HAP-1 (cell line): ENCODE measurements at regions not wholly inside any gene's neighbourhood (a gene's known extent, or its start where the extent isn't known, plus 50 kb on each side); places are given as distances from the start of the nearest gene placed in this dataset.
"Not testable (repeated sequence)": the region's sequence is repeated elsewhere in the genome, so short reads cannot be mapped to it uniquely, and the experiment has no call there.

ENCODE experiments used
- DNase-seq, 2 experiments: peaks; one replicate each; pipeline ENCODE4 v3.0.0-alpha.2; 2016 to 2020; ENCODE audit warnings: low spot score in 2 of 2
- H3K27me3 ChIP-seq: fragments of 250-450 bp; sonication (Bioruptor Pico); 2 replicates; pipeline ENCODE4 v1.5.1; 2020; ENCODE audit warnings: low read depth, mild to moderate bottlenecking, moderate library complexity
- H3K36me3 ChIP-seq: fragments of 250-450 bp; sonication (Bioruptor Pico); replicated peaks from 2 replicates; pipeline ENCODE4 v1.5.1; 2020; ENCODE audit warnings: mild to moderate bottlenecking
- H3K4me1 ChIP-seq: fragments of 250-450 bp; sonication (Bioruptor Pico); 2 replicates; pipeline ENCODE4 v1.5.1; 2020; ENCODE audit warnings: mild to moderate bottlenecking
- H3K4me3 ChIP-seq: fragments of 250-450 bp; sonication (Bioruptor Pico); 2 replicates; pipeline ENCODE4 v1.5.1; 2020; ENCODE audit warnings: mild to moderate bottlenecking, moderate library complexity
- H3K9me3 ChIP-seq: fragments of 250-450 bp; sonication (Bioruptor Pico); 2 replicates; pipeline ENCODE4 v1.5.1; 2020; ENCODE audit warnings: mild to moderate bottlenecking, moderate library complexity
- in situ Hi-C: fragments of 300-500 bp; cut with MboI; formaldehyde crosslinking; loops from 3 replicates; pipeline ENCODE4 v1.14.3; 2020; ENCODE audit warnings: low sequenced_read_pairs, inconsistent platforms, mixed read lengths

GRCh38 chr4:71202705-71203104 lies 136.1 kb upstream of the SLC4A4 start:
- Histone ChIP-seq H3K27me3 (peaks cover 9% of the 10 kb centered on the region; the same call in 1 of the 2 replicates), H3K36me3 (no peaks in the 10 kb centered on the region), H3K4me1 (no peaks in the 10 kb centered on the region), H3K4me3 (no peak overlapping the region), H3K9me3 (no peaks in the 10 kb centered on the region)
- in situ Hi-C loops: no loop called here
- DNase-seq: no peak

- Histone ChIP-seq H3K36me3 (no peaks in the 10 kb centered on the region), H3K4me3 (no peak overlapping the region), H3K4me1 (no peaks in the 10 kb centered on the region), H3K9me3 (no peaks in the 10 kb centered on the region), H3K27me3 (peaks cover 9% of the 10 kb centered on the region; the same call in 1 of the 2 replicates)
- no peak for DNase-seq
- in situ Hi-C loops: no loop called here
These were observed 134.8 kb upstream of the SLC4A4 start for GRCh38 chr4:71204056-71204455.

DNA sequence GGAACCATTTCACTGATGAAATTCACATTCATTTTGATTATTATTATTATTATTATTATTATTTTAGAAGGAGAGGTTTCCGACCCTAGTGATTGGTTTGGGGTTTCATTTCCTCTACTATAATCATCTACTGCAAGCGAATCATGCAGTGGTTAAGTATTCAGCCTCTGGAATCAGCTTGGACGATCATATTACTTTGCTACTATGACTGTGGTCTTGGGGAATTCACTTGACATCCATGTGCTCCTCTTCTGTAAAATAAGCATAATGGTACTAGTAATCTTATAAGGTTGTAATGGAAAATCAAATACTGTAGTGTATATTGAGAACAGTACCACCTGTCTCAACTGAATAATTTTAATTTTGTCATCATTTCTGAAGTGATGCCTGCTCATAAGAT lies 132.1 kb upstream of the SLC4A4 start:
- H3K4me1 ChIP-seq: no peaks in the 10 kb centered on the region
- in situ Hi-C loops: no loop called here
- no peak for DNase-seq

GRCh38 chr4:71209161-71209560 lies 129.7 kb upstream of the SLC4A4 start:
- DNase-seq: no peak
- Histone ChIP-seq H3K4me1 (no peaks in the 10 kb centered on the region), H3K9me3 (no peaks in the 10 kb centered on the region), H3K27me3 (no peaks in the 10 kb centered on the region), H3K36me3 (no peaks in the 10 kb centered on the region), H3K4me3 (no peak overlapping the region)
- in situ Hi-C loops: no loop called here

More for the DNA sequence above, 132.1 kb upstream of the SLC4A4 start:
- no peaks in the 10 kb centered on the region for H3K9me3 ChIP-seq
- peaks cover 9% of the 10 kb centered on the region; the same call in 1 of the 2 replicates for H3K27me3 ChIP-seq
- H3K4me3 ChIP-seq: no peak overlapping the region
- no peaks in the 10 kb centered on the region for H3K36me3 ChIP-seq

DNA sequence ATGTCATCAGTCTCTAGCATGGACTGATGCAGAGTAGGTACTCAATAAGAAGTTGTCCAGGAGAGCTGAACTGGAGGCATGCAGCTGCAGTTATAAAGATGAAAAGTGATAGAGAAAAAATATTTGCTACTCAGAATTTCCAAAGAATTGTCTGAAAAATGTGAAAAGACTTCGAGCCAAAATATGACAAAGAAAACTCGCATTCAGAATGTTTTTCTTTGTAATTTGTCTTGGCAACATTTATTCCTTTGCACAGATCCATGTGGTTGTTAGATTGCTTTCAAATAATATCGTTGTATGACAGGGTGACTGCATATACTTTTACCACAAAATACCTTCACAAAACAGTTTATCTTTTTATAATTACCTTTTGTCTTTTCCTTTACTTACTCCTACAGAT lies 128.0 kb upstream of the SLC4A4 start:
- no peak overlapping the region for H3K4me3 ChIP-seq
- in situ Hi-C loops: no loop called here
- no peak for DNase-seq
- no peaks in the 10 kb centered on the region for H3K36me3 ChIP-seq
- H3K4me1 ChIP-seq: no peaks in the 10 kb centered on the region
- 0 out of 2 replicates have a peak, but pooled peaks cover 4% of the 10 kb centered on the region for H3K27me3 ChIP-seq
- no peaks in the 10 kb centered on the region for H3K9me3 ChIP-seq

DNA sequence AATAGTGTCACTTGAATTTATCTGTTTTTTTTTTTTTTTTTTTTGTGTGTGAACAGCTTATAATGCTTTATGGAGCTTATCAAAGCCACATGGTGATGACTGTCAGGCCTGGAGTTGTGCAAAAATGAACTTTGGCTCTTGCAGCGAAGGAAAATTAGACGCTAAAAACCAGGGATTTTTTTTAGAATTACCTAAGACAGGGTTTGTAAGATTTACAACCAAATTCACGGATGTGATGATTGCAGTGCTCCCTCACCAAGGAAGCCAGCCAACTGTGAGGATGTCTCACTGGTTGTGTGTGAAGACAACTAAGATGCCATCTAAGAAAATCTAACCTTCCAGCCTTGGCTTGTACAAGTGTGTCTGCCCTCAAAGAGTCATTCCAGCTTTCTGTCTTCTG lies 127.1 kb upstream of the SLC4A4 start:
- Histone ChIP-seq H3K36me3 (no peaks in the 10 kb centered on the region), H3K4me1 (no peaks in the 10 kb centered on the region), H3K4me3 (no peak overlapping the region), H3K9me3 (no peaks in the 10 kb centered on the region), H3K27me3 (0 out of 2 replicates have a peak, but pooled peaks cover 4% of the 10 kb centered on the region)
- in situ Hi-C loops: no loop called here
- DNase-seq: no peak

DNA sequence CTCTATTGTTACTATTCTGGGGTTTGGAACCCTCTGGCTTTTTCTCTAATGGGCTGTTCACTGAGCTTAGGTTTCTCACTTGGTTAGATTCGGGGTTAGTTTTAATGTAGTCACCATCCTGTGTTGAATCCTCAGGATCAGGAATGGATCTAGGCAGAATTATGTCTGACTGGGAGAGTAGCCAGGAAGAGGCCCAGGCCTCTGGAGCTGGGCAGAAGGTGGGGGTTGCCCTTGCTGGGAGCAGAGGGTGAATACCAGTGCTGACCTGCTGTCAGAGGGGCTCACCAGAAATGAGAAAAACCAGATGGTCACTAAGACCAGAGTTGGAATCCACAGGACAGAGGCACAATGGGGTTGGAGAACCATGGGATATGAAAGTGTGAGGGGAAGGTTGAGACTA lies 126.6 kb upstream of the SLC4A4 start:
- H3K27me3 ChIP-seq: 0 out of 2 replicates have a peak, but pooled peaks cover 4% of the 10 kb centered on the region
- no peaks in the 10 kb centered on the region for H3K4me1 ChIP-seq
- no peaks in the 10 kb centered on the region for H3K36me3 ChIP-seq
- no peaks in the 10 kb centered on the region for H3K9me3 ChIP-seq
- in situ Hi-C loops: no loop called here
- H3K4me3 ChIP-seq: no peak overlapping the region
- DNase-seq: no peak

DNA sequence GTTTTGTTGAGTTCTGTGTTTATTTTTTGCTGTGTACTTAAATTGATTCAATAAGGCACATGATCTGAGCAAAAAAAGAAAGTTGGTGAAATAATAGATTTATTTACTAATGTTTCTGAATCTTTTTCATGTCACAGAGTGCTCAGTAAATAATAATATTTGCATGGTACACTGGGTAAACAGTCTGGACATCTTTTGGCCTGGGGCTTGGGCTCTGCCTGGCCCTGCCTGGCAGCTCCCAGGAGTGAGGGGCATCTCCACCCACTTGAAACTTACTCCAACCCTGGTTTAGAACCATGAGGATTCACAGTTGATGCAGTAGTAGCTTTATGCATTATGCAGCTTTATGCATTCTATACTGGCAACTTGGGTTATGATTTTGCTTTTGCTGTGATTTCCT lies 124.2 kb upstream of the SLC4A4 start:
- H3K4me3 ChIP-seq: no peak overlapping the region
- in situ Hi-C loops: no loop called here
- no peak for DNase-seq
- no peaks in the 10 kb centered on the region for H3K36me3 ChIP-seq
- no peaks in the 10 kb centered on the region for H3K9me3 ChIP-seq
- 0 out of 2 replicates have a peak, but pooled peaks cover 4% of the 10 kb centered on the region for H3K27me3 ChIP-seq
- no peaks in the 10 kb centered on the region for H3K4me1 ChIP-seq

- DNase-seq: no peak
- no peaks in the 10 kb centered on the region for H3K9me3 ChIP-seq
- in situ Hi-C loops: no loop called here
- H3K4me1 ChIP-seq: no peaks in the 10 kb centered on the region
- no peak overlapping the region for H3K4me3 ChIP-seq
- H3K27me3 ChIP-seq: 0 out of 2 replicates have a peak, but pooled peaks cover 4% of the 10 kb centered on the region
- H3K36me3 ChIP-seq: no peaks in the 10 kb centered on the region
These were observed 122.4 kb upstream of the SLC4A4 start for GRCh38 chr4:71216316-71216959.

DNA sequence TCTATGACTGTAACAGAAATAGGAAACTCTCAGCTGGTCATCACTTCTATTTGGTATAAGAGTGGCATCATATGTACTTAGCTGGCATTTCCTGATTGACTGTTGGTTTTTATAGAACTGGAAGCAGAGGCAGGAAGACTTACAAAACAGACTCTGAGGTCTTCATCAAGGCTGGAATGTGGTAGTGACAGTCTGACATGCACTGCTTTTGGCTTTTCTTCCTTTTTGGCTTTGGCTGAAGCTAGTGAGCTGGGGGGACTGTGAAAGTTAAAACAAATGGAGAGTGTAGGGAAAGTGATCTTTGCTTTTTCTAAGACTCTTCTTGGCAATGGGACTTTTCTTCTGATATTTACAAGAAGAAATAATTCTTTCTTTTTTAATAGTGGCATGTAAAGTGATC lies 121.1 kb upstream of the SLC4A4 start:
- Histone ChIP-seq H3K36me3 (no peaks in the 10 kb centered on the region), H3K9me3 (no peaks in the 10 kb centered on the region), H3K4me1 (no peaks in the 10 kb centered on the region), H3K27me3 (0 out of 2 replicates have a peak, but pooled peaks cover 4% of the 10 kb centered on the region), H3K4me3 (no peak overlapping the region)
- no peak for DNase-seq
- in situ Hi-C loops: no loop called here

DNA sequence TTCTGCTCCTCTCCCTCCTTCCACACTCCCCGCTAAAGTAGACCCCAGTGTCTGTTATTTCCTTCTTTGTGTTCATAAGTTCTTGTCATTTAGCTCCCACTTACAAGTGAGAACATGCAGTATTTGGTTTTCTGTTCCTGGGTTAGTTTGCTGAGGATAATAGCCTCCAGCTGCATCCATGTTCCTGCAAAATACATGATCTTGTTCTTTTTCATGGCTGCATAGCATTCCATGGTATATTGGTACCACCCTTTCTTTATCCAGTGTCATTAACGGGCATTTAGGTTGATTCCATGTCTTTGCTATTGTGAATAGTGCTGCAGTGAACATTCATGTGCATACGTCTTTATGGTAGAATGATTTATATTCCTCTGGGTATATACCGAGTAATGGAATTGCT lies 118.0 kb upstream of the SLC4A4 start:
- H3K4me1 ChIP-seq, H3K4me3 ChIP-seq, H3K27me3 ChIP-seq, H3K9me3 ChIP-seq, H3K36me3 ChIP-seq, in situ Hi-C loops, DNase-seq: not testable (repeated sequence)

- no peaks in the 10 kb centered on the region for H3K9me3 ChIP-seq
- in situ Hi-C loops: no loop called here
- no peak overlapping the region for H3K4me3 ChIP-seq
- no peak for DNase-seq
- no peaks in the 10 kb centered on the region for H3K4me1 ChIP-seq
- H3K27me3 ChIP-seq: no peaks in the 10 kb centered on the region
- H3K36me3 ChIP-seq: no peaks in the 10 kb centered on the region
These were observed 117.0 kb upstream of the SLC4A4 start for GRCh38 chr4:71221510-71222466.

DNA sequence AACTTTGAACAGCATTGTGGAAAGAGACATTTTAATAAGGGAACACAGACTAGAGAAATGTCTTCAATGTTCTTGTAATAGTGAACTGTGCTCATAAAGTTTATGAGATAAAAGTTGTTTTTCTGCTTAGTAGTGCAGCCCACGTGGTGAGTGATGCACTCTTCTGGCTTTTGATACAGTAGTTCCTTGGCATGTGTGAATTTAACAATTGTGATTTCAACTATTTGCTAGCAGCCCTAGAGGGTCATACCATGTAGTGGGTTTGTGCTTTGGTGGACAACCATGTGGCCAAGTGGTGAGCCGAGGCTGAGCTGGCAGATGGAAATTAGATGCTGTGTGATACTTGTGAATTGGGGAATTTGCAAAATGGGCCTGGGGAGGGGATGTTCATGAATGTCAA lies 116.2 kb upstream of the SLC4A4 start:
- no peak for DNase-seq
- no peak overlapping the region for H3K4me3 ChIP-seq
- H3K4me1 ChIP-seq: no peaks in the 10 kb centered on the region
- no peaks in the 10 kb centered on the region for H3K36me3 ChIP-seq
- in situ Hi-C loops: no loop called here
- H3K9me3 ChIP-seq: no peaks in the 10 kb centered on the region
- H3K27me3 ChIP-seq: no peaks in the 10 kb centered on the region
